Stomach (tissue), 4 donors: ENCODE measurements at regions not wholly inside any gene's neighbourhood (a gene's known extent, or its start where the extent isn't known, plus 50 kb on each side); places are given as distances from the start of the nearest gene placed in this dataset.

Experiments
- EP300 ChIP-seq: sonication (generic); formaldehyde crosslinking; IDR thresholded peaks from one replicate; pipeline ENCODE4 v1.6.1; 2017; ENCODE audit warnings: antibody characterized with exemption
- TF ChIP-seq, protein P1 (sequence below), 7 experiments: fragments of 450-650 bp in 4 of 7; fragments of 200-600 bp in 3 of 7; sonication (generic) in 3 of 7; IDR thresholded peaks; one replicate each; pipeline ENCODE4 v1.5.1; 2016 to 2019; ENCODE audit warnings: antibody characterized with exemption in 7 of 7, control low read depth in 2 of 7, mild to moderate bottlenecking in 1 of 7

DNA sequence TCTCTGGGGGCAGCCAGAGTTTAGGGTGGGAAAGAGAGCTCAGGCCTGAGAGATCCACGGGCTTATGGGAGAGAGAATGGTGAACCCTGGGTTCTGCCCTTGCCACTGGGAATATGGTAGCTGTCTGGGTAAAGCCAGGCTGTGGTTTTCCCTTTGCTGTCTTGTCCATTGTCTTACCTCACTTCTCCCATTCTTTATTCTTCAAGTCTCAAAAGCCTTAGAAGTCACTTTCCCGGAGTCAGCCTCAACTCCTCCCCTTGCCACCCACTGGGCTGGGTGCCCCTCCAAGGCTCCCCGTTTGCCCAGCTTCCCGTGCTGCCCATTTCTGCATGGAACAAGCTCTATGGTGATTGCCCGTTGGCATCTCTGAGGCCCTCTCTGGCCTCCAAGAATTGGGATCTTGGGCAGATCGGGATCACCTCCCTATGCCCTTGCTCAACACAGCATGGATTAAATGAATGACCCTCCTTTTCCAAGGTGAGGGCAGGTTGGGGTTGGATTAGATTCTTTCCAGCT lies 228.2 kb downstream of the HAUS1 start:
- TF ChIP-seq EP300 = no peak
- TF ChIP-seq, protein P1, sequence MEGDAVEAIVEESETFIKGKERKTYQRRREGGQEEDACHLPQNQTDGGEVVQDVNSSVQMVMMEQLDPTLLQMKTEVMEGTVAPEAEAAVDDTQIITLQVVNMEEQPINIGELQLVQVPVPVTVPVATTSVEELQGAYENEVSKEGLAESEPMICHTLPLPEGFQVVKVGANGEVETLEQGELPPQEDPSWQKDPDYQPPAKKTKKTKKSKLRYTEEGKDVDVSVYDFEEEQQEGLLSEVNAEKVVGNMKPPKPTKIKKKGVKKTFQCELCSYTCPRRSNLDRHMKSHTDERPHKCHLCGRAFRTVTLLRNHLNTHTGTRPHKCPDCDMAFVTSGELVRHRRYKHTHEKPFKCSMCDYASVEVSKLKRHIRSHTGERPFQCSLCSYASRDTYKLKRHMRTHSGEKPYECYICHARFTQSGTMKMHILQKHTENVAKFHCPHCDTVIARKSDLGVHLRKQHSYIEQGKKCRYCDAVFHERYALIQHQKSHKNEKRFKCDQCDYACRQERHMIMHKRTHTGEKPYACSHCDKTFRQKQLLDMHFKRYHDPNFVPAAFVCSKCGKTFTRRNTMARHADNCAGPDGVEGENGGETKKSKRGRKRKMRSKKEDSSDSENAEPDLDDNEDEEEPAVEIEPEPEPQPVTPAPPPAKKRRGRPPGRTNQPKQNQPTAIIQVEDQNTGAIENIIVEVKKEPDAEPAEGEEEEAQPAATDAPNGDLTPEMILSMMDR (IDR thresholded peaks at IDR 0.05) = no peak
